Neural cell (in vitro differentiated cells): ENCODE measurements at regions not wholly inside any gene's neighbourhood (a gene's known extent, or its start where the extent isn't known, plus 50 kb on each side); places are given as distances from the start of the nearest gene placed in this dataset.

ENCODE experiments used
- CTCF ChIP-seq: fragments of 450-650 bp; IDR thresholded peaks from 2 replicates; pipeline ENCODE4 v1.5.1; 2014; ENCODE audit warnings: antibody characterized with exemption, mild to moderate bottlenecking, moderate library complexity; ENCODE audit not compliant: poor library complexity, severe bottlenecking
- EZH2 ChIP-seq: fragments of 200-600, 300-800 bp; shearing (Covaris generic), sonication (generic); IDR thresholded peaks from 2 replicates; pipeline ENCODE4 v1.6.1; 2014; ENCODE audit warnings: antibody characterized with exemption, low read length, borderline replicate concordance, mild to moderate bottlenecking; ENCODE audit not compliant: insufficient read depth, poor library complexity, severe bottlenecking
- MXI1 ChIP-seq: fragments of 450-650 bp; conservative IDR thresholded peaks from 2 replicates; pipeline ENCODE4 v1.6.1; 2014; ENCODE audit warnings: antibody characterized with exemption, mild to moderate bottlenecking; ENCODE audit not compliant: poor library complexity, severe bottlenecking
- POLR2AphosphoS5 ChIP-seq: IDR thresholded peaks from 2 replicates; pipeline ENCODE4 v1.6.1; 2012
- RAD21 ChIP-seq: fragments of 450-650 bp; conservative IDR thresholded peaks from 2 replicates; pipeline ENCODE4 v1.6.1; 2014; ENCODE audit warnings: antibody characterized with exemption, mild to moderate bottlenecking, moderate library complexity
- SMC3 ChIP-seq: fragments of 450-650 bp; conservative IDR thresholded peaks from 2 replicates; pipeline ENCODE4 v1.6.1; 2014; ENCODE audit warnings: antibody characterized with exemption, mild to moderate bottlenecking, moderate library complexity; ENCODE audit not compliant: poor library complexity
- TAF1 ChIP-seq: IDR thresholded peaks from 2 replicates; pipeline ENCODE4 v1.6.1; 2012; ENCODE audit warnings: low read depth
- TF ChIP-seq, protein P1 (sequence below): IDR thresholded peaks from 2 replicates; pipeline ENCODE4 v1.6.1; 2012; ENCODE audit warnings: borderline replicate concordance

DNA sequence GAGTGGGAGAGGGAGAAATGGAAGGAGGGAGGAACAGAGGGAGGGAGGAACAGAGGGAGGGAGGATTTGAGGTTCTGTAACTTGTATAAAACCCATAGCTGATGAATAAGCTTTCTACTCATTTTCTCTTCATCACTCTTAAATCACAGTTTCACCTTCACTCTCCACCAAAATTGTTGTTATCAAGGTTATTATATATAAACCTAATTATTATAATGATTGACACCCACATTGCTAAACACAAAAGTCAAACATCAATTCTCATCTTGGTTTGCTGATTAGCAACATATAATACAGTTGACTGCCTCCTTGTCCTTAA is 229.0 kb upstream of the PAPPA start:
- no peak for TF ChIP-seq SMC3
- TF ChIP-seq CTCF, result no peak
- TF ChIP-seq, protein P1, sequence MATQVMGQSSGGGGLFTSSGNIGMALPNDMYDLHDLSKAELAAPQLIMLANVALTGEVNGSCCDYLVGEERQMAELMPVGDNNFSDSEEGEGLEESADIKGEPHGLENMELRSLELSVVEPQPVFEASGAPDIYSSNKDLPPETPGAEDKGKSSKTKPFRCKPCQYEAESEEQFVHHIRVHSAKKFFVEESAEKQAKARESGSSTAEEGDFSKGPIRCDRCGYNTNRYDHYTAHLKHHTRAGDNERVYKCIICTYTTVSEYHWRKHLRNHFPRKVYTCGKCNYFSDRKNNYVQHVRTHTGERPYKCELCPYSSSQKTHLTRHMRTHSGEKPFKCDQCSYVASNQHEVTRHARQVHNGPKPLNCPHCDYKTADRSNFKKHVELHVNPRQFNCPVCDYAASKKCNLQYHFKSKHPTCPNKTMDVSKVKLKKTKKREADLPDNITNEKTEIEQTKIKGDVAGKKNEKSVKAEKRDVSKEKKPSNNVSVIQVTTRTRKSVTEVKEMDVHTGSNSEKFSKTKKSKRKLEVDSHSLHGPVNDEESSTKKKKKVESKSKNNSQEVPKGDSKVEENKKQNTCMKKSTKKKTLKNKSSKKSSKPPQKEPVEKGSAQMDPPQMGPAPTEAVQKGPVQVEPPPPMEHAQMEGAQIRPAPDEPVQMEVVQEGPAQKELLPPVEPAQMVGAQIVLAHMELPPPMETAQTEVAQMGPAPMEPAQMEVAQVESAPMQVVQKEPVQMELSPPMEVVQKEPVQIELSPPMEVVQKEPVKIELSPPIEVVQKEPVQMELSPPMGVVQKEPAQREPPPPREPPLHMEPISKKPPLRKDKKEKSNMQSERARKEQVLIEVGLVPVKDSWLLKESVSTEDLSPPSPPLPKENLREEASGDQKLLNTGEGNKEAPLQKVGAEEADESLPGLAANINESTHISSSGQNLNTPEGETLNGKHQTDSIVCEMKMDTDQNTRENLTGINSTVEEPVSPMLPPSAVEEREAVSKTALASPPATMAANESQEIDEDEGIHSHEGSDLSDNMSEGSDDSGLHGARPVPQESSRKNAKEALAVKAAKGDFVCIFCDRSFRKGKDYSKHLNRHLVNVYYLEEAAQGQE, result no peak
- TF ChIP-seq EZH2, result no peak
- no peak for TF ChIP-seq POLR2AphosphoS5
- no peak for TF ChIP-seq TAF1
- no peak for TF ChIP-seq MXI1
- TF ChIP-seq RAD21, result no peak
